ENCODE measurements at regions not wholly inside any gene's neighbourhood (a gene's known extent, or its start where the extent isn't known, plus 50 kb on each side); places are given as distances from the start of the nearest gene placed in this dataset.

- Histone ChIP-seq H3K27me3 (no peaks in the 10 kb centered on the region), H3K9me3 (no peaks in the 10 kb centered on the region), H3K27ac (no peak overlapping the region), H3K4me1 (no peaks in the 10 kb centered on the region), H3K9ac (ENCODE audit: low read depth in 2 of 2, low read length in 2 of 2) (no peak overlapping the region), H3K36me3 (no peaks in the 10 kb centered on the region), H3K4me3 (no peak overlapping the region)
- no peak for TF ChIP-seq CTCF (IDR thresholded peaks at IDR 0.05)
- no peak for DNase-seq
- intact Hi-C loops (cut with DNase I) = no loop called here
These were observed 246.2 kb downstream of the LRFN2 start for GRCh38 chr6:40340957-40341356.

GRCh38 chr6:40340196-40340595, 247.0 kb downstream of the LRFN2 start:
- H3K9me3 ChIP-seq = no peaks in the 10 kb centered on the region

GRCh38 chr6:40338306-40338705, 248.9 kb downstream of the LRFN2 start:
- no peaks in the 10 kb centered on the region for H3K27me3 ChIP-seq
- H3K9ac ChIP-seq (ENCODE audit: low read depth in 2 of 2, low read length in 2 of 2) = no peak overlapping the region
- H3K9me3 ChIP-seq = no peaks in the 10 kb centered on the region
- no peak overlapping the region for H3K27ac ChIP-seq
- no peak overlapping the region for H3K4me3 ChIP-seq
- H3K4me1 ChIP-seq = no peaks in the 10 kb centered on the region
- no peak for TF ChIP-seq CTCF (IDR thresholded peaks at IDR 0.05)
- intact Hi-C loops (cut with DNase I) = no loop called here
- H3K36me3 ChIP-seq = no peaks in the 10 kb centered on the region
- DNase-seq = no peak

More at GRCh38 chr6:40340196-40340595, 247.0 kb downstream of the LRFN2 start:
- intact Hi-C loops (cut with DNase I) = no loop called here
- no peaks in the 10 kb centered on the region for H3K27me3 ChIP-seq
- no peak for DNase-seq
- H3K36me3 ChIP-seq = no peaks in the 10 kb centered on the region
- H3K27ac ChIP-seq = no peak overlapping the region
- no peak overlapping the region for H3K4me3 ChIP-seq
- H3K9ac ChIP-seq (ENCODE audit: low read depth in 2 of 2, low read length in 2 of 2) = no peak overlapping the region
- no peaks in the 10 kb centered on the region for H3K4me1 ChIP-seq
- TF ChIP-seq CTCF (IDR thresholded peaks at IDR 0.05) = no peak

GRCh38 chr6:40336940-40337760, 250.0 kb downstream of the LRFN2 start:
- Histone ChIP-seq H3K27ac (no peak overlapping the region), H3K36me3 (no peaks in the 10 kb centered on the region), H3K4me1 (no peaks in the 10 kb centered on the region), H3K4me3 (no peak overlapping the region), H3K27me3 (no peaks in the 10 kb centered on the region), H3K9me3 (no peaks in the 10 kb centered on the region), H3K9ac (ENCODE audit: low read depth in 2 of 2, low read length in 2 of 2) (no peak overlapping the region)
- TF ChIP-seq CTCF (IDR thresholded peaks at IDR 0.05) = no peak
- intact Hi-C loops (cut with DNase I) = no loop called here
- DNase-seq = no peak

GRCh38 chr6:40336296-40336695, 250.9 kb downstream of the LRFN2 start:
- Histone ChIP-seq H3K4me1 (no peaks in the 10 kb centered on the region), H3K4me3 (no peak overlapping the region), H3K27ac (no peak overlapping the region), H3K9ac (ENCODE audit: low read depth in 2 of 2, low read length in 2 of 2) (no peak overlapping the region), H3K36me3 (no peaks in the 10 kb centered on the region), H3K27me3 (no peaks in the 10 kb centered on the region), H3K9me3 (no peaks in the 10 kb centered on the region)
- TF ChIP-seq CTCF (IDR thresholded peaks at IDR 0.05) = no peak
- intact Hi-C loops (cut with DNase I) = no loop called here
- no peak for DNase-seq
